SK-N-SH (cell line): ENCODE measurements at regions not wholly inside any gene's neighbourhood (a gene's known extent, or its start where the extent isn't known, plus 50 kb on each side); places are given as distances from the start of the nearest gene placed in this dataset.

Experiments used
- CTCF ChIA-PET: fragments of 300-600, 350-600 bp; formaldehyde crosslinking; extraction: SDS; loops from one replicate; lab custom pipeline; 2021; lab: Yijun Ruan, JAX
- POLR2A ChIA-PET: fragments of 350-600 bp; sonication (Branson Sonifier 250); formaldehyde crosslinking; extraction: SDS; loops from one replicate; lab custom pipeline; 2020; ENCODE audit warnings: antibody characterized with exemption, inconsistent platforms; lab: Yijun Ruan, JAX
- DNase-seq: peaks from one replicate; pipeline ENCODE4 v3.0.0; 2012
- H2AFZ ChIP-seq: fragments of 200-600 bp; sonication (generic); 2 replicates; pipeline ENCODE4 v1.8.1; 2016; ENCODE audit warnings: antibody characterized with exemption, mild to moderate bottlenecking, low read depth
- H3F3A ChIP-seq: fragments of 200-600 bp; sonication (generic); replicated peaks from 2 replicates; pipeline ENCODE3; 2016; ENCODE audit warnings: antibody characterized with exemption, mild to moderate bottlenecking; ENCODE audit not compliant: insufficient read depth
- H3K27ac ChIP-seq, 2 experiments: fragments of 200-500 bp in 1 of 2; fragments of 200-600 bp in 1 of 2; sonication (Bioruptor generic) in 1 of 2; sonication (generic), shearing (Covaris generic) in 1 of 2; 2 replicates each; pipeline versions ENCODE4 v1.5.1 to v1.6.1; 2014 to 2016; ENCODE audit warnings: low read depth in 2 of 2, inconsistent platforms in 1 of 2, low read length in 1 of 2, mild to moderate bottlenecking in 1 of 2, mixed read lengths in 1 of 2
- H3K27me3 ChIP-seq: fragments of 200-600 bp; sonication (generic), shearing (Covaris generic); 2 replicates; pipeline ENCODE4 v1.6.1; 2016; ENCODE audit warnings: mixed run types; ENCODE audit not compliant: insufficient read depth
- H3K36me3 ChIP-seq, 2 experiments: fragments of 200-500 bp in 1 of 2; fragments of 200-600 bp in 1 of 2; sonication (Bioruptor generic) in 1 of 2; sonication (generic) in 1 of 2; replicated peaks in 1 of 2; 2 replicates each; pipeline versions ENCODE3 to v1.5.1; 2014 to 2016; ENCODE audit warnings: low read length in 1 of 2, mild to moderate bottlenecking in 1 of 2; ENCODE audit not compliant: insufficient read depth in 2 of 2, control insufficient read depth in 1 of 2
- H3K4me1 ChIP-seq, 2 experiments: fragments of 200-500 bp in 1 of 2; fragments of 200-600 bp in 1 of 2; sonication (Bioruptor generic) in 1 of 2; sonication (generic), shearing (Covaris generic) in 1 of 2; 2 replicates each; pipeline versions ENCODE4 v1.5.1 to v1.6.1; 2014 to 2016; ENCODE audit warnings: low read depth in 1 of 2, low read length in 1 of 2, mixed run types in 1 of 2; ENCODE audit not compliant: insufficient read depth in 2 of 2, control insufficient read depth in 1 of 2
- H3K4me2 ChIP-seq: fragments of 200-600 bp; sonication (generic), shearing (Covaris generic); 2 replicates; pipeline ENCODE4 v1.6.1; 2017; ENCODE audit warnings: mixed run types
- H3K4me3 ChIP-seq, 2 experiments: fragments of 200-500 bp in 1 of 2; fragments of 200-600 bp in 1 of 2; sonication (Bioruptor generic) in 1 of 2; sonication (generic), shearing (Covaris generic) in 1 of 2; 2 replicates each; pipeline versions ENCODE4 v1.5.1 to v1.8.1; 2014 to 2016; ENCODE audit warnings: low read depth in 2 of 2, inconsistent platforms in 1 of 2, low read length in 1 of 2, mild to moderate bottlenecking in 1 of 2, mixed read lengths in 1 of 2, moderate library complexity in 1 of 2
- H3K79me2 ChIP-seq: fragments of 200-600 bp; sonication (generic); 2 replicates; pipeline ENCODE4 v1.8.1; 2017; ENCODE audit warnings: mild to moderate bottlenecking; ENCODE audit not compliant: insufficient read depth
- H3K9ac ChIP-seq: fragments of 200-600 bp; sonication (generic); 2 replicates; pipeline ENCODE4 v1.6.1; 2017; ENCODE audit warnings: mixed run types
- H3K9me2 ChIP-seq: fragments of 200-600 bp; sonication (generic); 2 replicates; pipeline ENCODE4 v1.6.1; 2017; ENCODE audit warnings: mixed run types
- H3K9me3 ChIP-seq: fragments of 200-600 bp; sonication (generic); 2 replicates; pipeline ENCODE4 v1.6.1; 2017; ENCODE audit warnings: mixed run types, mild to moderate bottlenecking, moderate library complexity
- H4K20me1 ChIP-seq: fragments of 200-600 bp; sonication (generic); 2 replicates; pipeline ENCODE4 v1.6.1; 2017; ENCODE audit warnings: mild to moderate bottlenecking, mixed run types; ENCODE audit not compliant: insufficient read depth
- EP300 ChIP-seq, 2 experiments: IDR thresholded peaks; 2 replicates each; pipeline versions ENCODE4 v1.4.0 to v1.6.1; 2012; ENCODE audit warnings: borderline replicate concordance in 1 of 2, low read depth in 1 of 2, low read length in 1 of 2
- EZH2phosphoT487 ChIP-seq: fragments of 200-600 bp; sonication (generic); IDR thresholded peaks from 2 replicates; pipeline ENCODE4 v1.6.1; 2017; ENCODE audit warnings: low read depth, mixed run types, mild to moderate bottlenecking, antibody characterized with exemption, moderate library complexity, borderline replicate concordance
- GATA2 ChIP-seq: sonication (generic); formaldehyde crosslinking; IDR thresholded peaks from 2 replicates; pipeline ENCODE4 v1.5.0; 2020; ENCODE audit warnings: mild to moderate bottlenecking, missing genetic modification reagents
- IRF3 ChIP-seq: fragments of 150-350 bp; IDR thresholded peaks from 2 replicates; pipeline ENCODE4 v1.6.1; 2016; ENCODE audit warnings: mild to moderate bottlenecking, low read depth, low read length
- JUND ChIP-seq: IDR thresholded peaks from 2 replicates; pipeline ENCODE4 v1.4.0; 2012
- MAX ChIP-seq: IDR thresholded peaks from 2 replicates; pipeline ENCODE4 v1.4.0; 2012; ENCODE audit warnings: low read depth
- MXI1 ChIP-seq: IDR thresholded peaks from 2 replicates; pipeline ENCODE4 v1.6.1; 2012; ENCODE audit warnings: mild to moderate bottlenecking, low read depth, low read length, improper control_type of control experiment
- NFIC ChIP-seq: IDR thresholded peaks from 2 replicates; pipeline ENCODE4 v1.4.0; 2012; ENCODE audit warnings: borderline replicate concordance
- PBX3 ChIP-seq: IDR thresholded peaks from 2 replicates; pipeline ENCODE4; 2012
- POLR2AphosphoS5 ChIP-seq: IDR thresholded peaks from 2 replicates; pipeline ENCODE4 v1.6.1; 2012; ENCODE audit warnings: low read depth, low read length
- RAD21 ChIP-seq: IDR thresholded peaks from 2 replicates; pipeline ENCODE4 v1.6.1; 2012; ENCODE audit warnings: mild to moderate bottlenecking, low read length
- REST ChIP-seq: IDR thresholded peaks from 2 replicates; pipeline ENCODE4 v1.6.1; 2012; ENCODE audit warnings: mild to moderate bottlenecking, low read depth, low read length, moderate library complexity
- TAF1 ChIP-seq: IDR thresholded peaks from 2 replicates; pipeline ENCODE4 v1.6.1; 2012; ENCODE audit warnings: low read depth, mild to moderate bottlenecking, low read length, moderate library complexity, borderline replicate concordance
- TCF12 ChIP-seq: IDR thresholded peaks from 2 replicates; pipeline ENCODE4 v1.4.0; 2012
- USF1 ChIP-seq: IDR thresholded peaks from 2 replicates; pipeline ENCODE4 v1.4.0; 2012; ENCODE audit warnings: low read depth, borderline replicate concordance
- USF2 ChIP-seq: fragments of 150-350 bp; IDR thresholded peaks from 2 replicates; pipeline ENCODE4 v1.6.1; 2017; ENCODE audit warnings: antibody characterized with exemption, low read length, low read depth, borderline replicate concordance
- WGBS: methylation state at CpG from one replicate; pipeline ENCODE4 v1.1.6; 2017; ENCODE audit warnings: low lambda C conversion rate; 5-methylcytosine and 5-hydroxymethylcytosine counted together

GRCh38 chr5:156155598-156155997 is 171.4 kb upstream of the SGCD start (continued):
- TF ChIP-seq USF1 (no peak), JUND (no peak), PBX3 (no peak), MXI1 (no peak), IRF3 (no peak), NFIC (no peak), MAX (no peak), EP300 (IDR thresholded peaks at IDR 0.05; ENCODE audit: borderline replicate concordance in 1 of 2, low read depth in 1 of 2, low read length in 1 of 2) (no peak), EZH2phosphoT487 (no peak)

GRCh38 chr5:156164306-156164705 is 162.7 kb upstream of the SGCD start:
- Histone ChIP-seq H2AFZ (no peak overlapping the region), H3F3A (no peaks in the 10 kb centered on the region), H3K79me2 (no peaks in the 10 kb centered on the region), H3K36me3 (no peaks in the 10 kb centered on the region), H3K9me2 (no peaks in the 10 kb centered on the region), H3K9me3 (no peaks in the 10 kb centered on the region), H3K4me2 (no peak overlapping the region)
- no peak for TF ChIP-seq RAD21
- TF ChIP-seq TCF12: no peak
- TF ChIP-seq, all 33 proteins: peak for 0
- CTCF ChIA-PET: no interaction called here
- no peaks in the 10 kb centered on the region for H4K20me1 ChIP-seq
- WGBS: 50% methylated on average over 2 of the region's 2 CpGs
- no peak overlapping the region for H3K4me3 ChIP-seq
- H3K27ac ChIP-seq: no peak overlapping the region
- no peak overlapping the region for H3K9ac ChIP-seq
- H3K4me1 ChIP-seq: no peaks in the 10 kb centered on the region
- no peak for DNase-seq
- POLR2A ChIA-PET: no interaction called here
- H3K27me3 ChIP-seq: no peaks in the 10 kb centered on the region

GRCh38 chr5:156169495-156169894 is 157.5 kb upstream of the SGCD start:
- peaks cover 0 to 3% of the 10 kb centered on the region in 2 experiments for H3K36me3 ChIP-seq
- TF ChIP-seq GATA2 (CRISPR knock-in tag): no peak
- no peak for TF ChIP-seq USF2
- no peak for TF ChIP-seq EZH2phosphoT487
- TF ChIP-seq REST: no peak
- no peak for TF ChIP-seq TAF1
- TF ChIP-seq TCF12: no peak
- no peak for TF ChIP-seq POLR2AphosphoS5

More at GRCh38 chr5:156169495-156169894, 157.5 kb upstream of the SGCD start:
- no peak for DNase-seq
- ChIA-PET CTCF (interaction anchor here (1.1 kb wide), 1 partner anchor 12 kb away, joined by 3 read pairs; no protein-coding TSS in a partner anchor), POLR2A (no interaction called here)
- H3K4me3 ChIP-seq: no peak overlapping the region
- H3K9me3 ChIP-seq: no peaks in the 10 kb centered on the region
- no peak overlapping the region for H3K9ac ChIP-seq
- no peak overlapping the region for H2AFZ ChIP-seq
- H4K20me1 ChIP-seq: no peaks in the 10 kb centered on the region
- H3K9me2 ChIP-seq: no peaks in the 10 kb centered on the region
- H3K79me2 ChIP-seq: no peaks in the 10 kb centered on the region
- WGBS: 38% methylated on average over 1 of the region's 1 CpG
- no peaks in the 10 kb centered on the region for H3K27me3 ChIP-seq
- no peak overlapping the region for H3K27ac ChIP-seq
- no peak overlapping the region for H3K4me2 ChIP-seq
- no peaks in the 10 kb centered on the region for H3F3A ChIP-seq
- no peaks in the 10 kb centered on the region for H3K4me1 ChIP-seq
